LNCaP clone FGC (cell line): ENCODE measurements at regions not wholly inside any gene's neighbourhood (a gene's known extent, or its start where the extent isn't known, plus 50 kb on each side); places are given as distances from the start of the nearest gene placed in this dataset.

ENCODE experiments used
- DNase-seq: peaks from one replicate; pipeline ENCODE4 v3.0.0-alpha.2; 2011; ENCODE audit warnings: low read depth
- H3K4me3 ChIP-seq: 2 replicates; pipeline ENCODE4 v1.5.1; 2011; ENCODE audit warnings: mild to moderate bottlenecking, low read depth, low read length, control low read depth
- CTCF ChIP-seq: IDR thresholded peaks from 2 replicates; pipeline ENCODE4 v1.5.1; 2012; ENCODE audit warnings: mild to moderate bottlenecking; ENCODE audit not compliant: control insufficient read depth, insufficient read depth; ENCODE audit errors: extremely low read depth

GRCh38 chr15:26095710-26096330, 232.7 kb upstream of the ATP10A start:
- H3K4me3 ChIP-seq, result no peak overlapping the region
- DNase-seq, result no peak
- peak; percentile 21; the same call in 1 of the 2 replicates for TF ChIP-seq CTCF

GRCh38 chr15:26091184-26091583, 228.1 kb upstream of the ATP10A start:
- DNase-seq, result no peak
- no peak for TF ChIP-seq CTCF
- no peak overlapping the region for H3K4me3 ChIP-seq

GRCh38 chr15:26087881-26088280, 224.8 kb upstream of the ATP10A start:
- DNase-seq, result no peak
- no peak for TF ChIP-seq CTCF

GRCh38 chr15:26087395-26087794, 224.3 kb upstream of the ATP10A start:
- DNase-seq, result no peak
- no peak for TF ChIP-seq CTCF
- H3K4me3 ChIP-seq, result no peak overlapping the region

More at GRCh38 chr15:26087881-26088280, 224.8 kb upstream of the ATP10A start:
- H3K4me3 ChIP-seq, result no peak overlapping the region

- H3K4me3 ChIP-seq, result no peak overlapping the region
- no peak for TF ChIP-seq CTCF
- DNase-seq, result no peak
These were observed 221.6 kb upstream of the ATP10A start for GRCh38 chr15:26084771-26085170.

GRCh38 chr15:26083896-26084295, 220.8 kb upstream of the ATP10A start:
- H3K4me3 ChIP-seq, result no peak overlapping the region
- no peak for DNase-seq
- no peak for TF ChIP-seq CTCF

GRCh38 chr15:26083457-26083856, 220.3 kb upstream of the ATP10A start:
- no peak for TF ChIP-seq CTCF
- DNase-seq, result no peak

More at GRCh38 chr15:26083457-26083856, 220.3 kb upstream of the ATP10A start:
- peak overlapping the region; percentile 63; the same call in 1 of the 2 replicates for H3K4me3 ChIP-seq
